ENCODE measurements at regions not wholly inside any gene's neighbourhood (a gene's known extent, or its start where the extent isn't known, plus 50 kb on each side); places are given as distances from the start of the nearest gene placed in this dataset.
"Not testable (repeated sequence)": the region's sequence is repeated elsewhere in the genome, so short reads cannot be mapped to it uniquely, and the experiment has no call there.

DNA sequence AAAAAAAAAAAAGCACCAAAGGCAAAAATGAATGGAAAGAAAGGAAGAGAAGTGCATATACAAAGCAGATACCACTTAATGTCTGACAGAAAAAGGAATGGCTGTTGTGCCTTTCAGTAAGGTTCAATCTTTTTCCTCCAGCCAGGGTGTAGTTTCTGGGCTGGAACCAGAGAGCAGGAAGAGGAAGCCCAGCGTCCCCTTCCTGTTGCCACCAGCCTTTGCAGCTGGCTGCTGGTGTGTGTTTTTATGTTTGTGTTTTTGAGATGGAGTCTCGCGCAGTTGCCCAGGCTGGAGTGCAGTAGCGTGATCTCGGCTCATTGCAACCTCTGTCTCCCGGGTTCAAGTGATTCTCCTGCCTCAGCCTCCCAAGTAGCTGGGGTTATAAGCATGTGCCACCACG lies 64.6 kb upstream of the LTA4H start:
- DNase-seq (ENCODE audit: low read depth), result no peak
- TF ChIP-seq, protein P1, sequence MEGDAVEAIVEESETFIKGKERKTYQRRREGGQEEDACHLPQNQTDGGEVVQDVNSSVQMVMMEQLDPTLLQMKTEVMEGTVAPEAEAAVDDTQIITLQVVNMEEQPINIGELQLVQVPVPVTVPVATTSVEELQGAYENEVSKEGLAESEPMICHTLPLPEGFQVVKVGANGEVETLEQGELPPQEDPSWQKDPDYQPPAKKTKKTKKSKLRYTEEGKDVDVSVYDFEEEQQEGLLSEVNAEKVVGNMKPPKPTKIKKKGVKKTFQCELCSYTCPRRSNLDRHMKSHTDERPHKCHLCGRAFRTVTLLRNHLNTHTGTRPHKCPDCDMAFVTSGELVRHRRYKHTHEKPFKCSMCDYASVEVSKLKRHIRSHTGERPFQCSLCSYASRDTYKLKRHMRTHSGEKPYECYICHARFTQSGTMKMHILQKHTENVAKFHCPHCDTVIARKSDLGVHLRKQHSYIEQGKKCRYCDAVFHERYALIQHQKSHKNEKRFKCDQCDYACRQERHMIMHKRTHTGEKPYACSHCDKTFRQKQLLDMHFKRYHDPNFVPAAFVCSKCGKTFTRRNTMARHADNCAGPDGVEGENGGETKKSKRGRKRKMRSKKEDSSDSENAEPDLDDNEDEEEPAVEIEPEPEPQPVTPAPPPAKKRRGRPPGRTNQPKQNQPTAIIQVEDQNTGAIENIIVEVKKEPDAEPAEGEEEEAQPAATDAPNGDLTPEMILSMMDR (IDR thresholded peaks at IDR 0.05; ENCODE audit: low read depth, low read length, missing control alignments), result no peak
- no peak overlapping the region for H3K4me3 ChIP-seq (ENCODE audit: low read depth, low read length)

DNA sequence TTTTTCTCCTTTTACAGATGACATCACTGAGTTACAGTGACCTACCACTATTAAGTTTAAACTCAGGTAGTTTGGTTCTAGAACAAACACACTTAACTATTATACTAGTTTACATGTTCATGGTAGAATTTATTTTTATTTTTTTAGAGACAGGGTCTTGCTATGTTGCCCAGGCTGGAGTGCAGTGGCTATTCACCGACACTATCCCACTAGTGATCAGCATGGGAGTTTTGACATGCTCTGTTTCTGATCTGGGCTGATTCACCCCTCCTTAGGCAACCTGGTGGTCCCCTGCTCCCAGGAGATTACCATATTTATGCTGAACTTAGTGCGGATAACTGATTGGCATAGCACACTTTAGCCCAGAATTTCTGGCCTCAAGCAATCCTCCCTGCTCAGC lies 66.4 kb upstream of the LTA4H start:
- no peak overlapping the region for H3K4me3 ChIP-seq (ENCODE audit: low read depth, low read length)
- DNase-seq (ENCODE audit: low read depth), result no peak
- TF ChIP-seq, protein P1 (IDR thresholded peaks at IDR 0.05; ENCODE audit: low read depth, low read length, missing control alignments), result no peak

DNA sequence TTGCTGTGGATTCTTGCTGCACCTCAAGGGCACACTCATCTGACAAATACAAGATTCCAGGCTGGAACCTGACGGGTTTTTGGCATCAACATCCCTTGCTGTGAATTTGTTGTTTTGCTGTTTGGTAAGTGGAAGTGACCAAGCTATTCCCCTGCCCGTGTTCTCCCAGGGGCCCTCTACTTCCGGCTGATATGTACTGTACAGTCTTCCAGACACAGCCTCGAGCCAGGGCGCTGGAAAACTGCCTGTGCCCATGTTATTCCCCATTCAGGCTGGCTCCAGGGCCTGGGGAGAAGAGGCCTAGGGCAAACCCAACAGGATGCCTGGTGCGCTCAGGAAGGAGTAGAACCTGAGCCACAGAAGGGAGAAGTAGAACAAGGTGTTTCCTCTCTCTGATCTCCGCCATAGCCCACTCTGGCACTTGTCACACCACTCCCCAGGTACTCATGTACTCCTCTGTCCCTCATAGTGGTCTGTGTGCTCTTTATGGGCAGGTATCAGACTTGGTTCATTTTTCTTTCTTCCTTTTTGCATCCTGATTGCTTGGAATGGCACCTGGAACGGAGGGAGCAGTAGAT lies 67.8 kb upstream of the LTA4H start:
- no peak overlapping the region for H3K4me3 ChIP-seq (ENCODE audit: low read depth, low read length)
- no peak for DNase-seq (ENCODE audit: low read depth)
- TF ChIP-seq, protein P1 (IDR thresholded peaks at IDR 0.05; ENCODE audit: low read depth, low read length, missing control alignments), result no peak

DNA sequence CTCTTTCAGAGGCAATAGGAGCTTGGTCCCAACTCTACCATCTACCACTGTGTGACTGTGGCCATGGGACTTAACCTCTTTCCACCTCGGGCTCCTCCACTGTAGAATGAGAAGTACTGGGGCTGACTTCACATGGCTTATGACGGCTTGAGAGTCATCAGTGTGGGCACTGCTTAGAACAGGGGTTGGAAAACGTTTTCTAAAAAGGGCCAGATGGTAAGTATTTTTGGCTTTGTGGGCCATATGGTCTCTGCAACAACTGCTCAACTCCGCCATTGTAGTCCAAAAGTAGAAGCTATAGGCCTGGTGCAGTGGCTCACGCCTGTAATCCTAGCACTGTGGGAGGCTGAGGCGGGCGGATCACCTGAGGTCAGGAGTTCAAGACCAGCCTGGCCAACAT lies 69.2 kb upstream of the LTA4H start:
- DNase-seq (ENCODE audit: low read depth), result no peak
- TF ChIP-seq, protein P1 (IDR thresholded peaks at IDR 0.05; ENCODE audit: low read depth, low read length, missing control alignments), result no peak
- no peak overlapping the region for H3K4me3 ChIP-seq (ENCODE audit: low read depth, low read length)

DNA sequence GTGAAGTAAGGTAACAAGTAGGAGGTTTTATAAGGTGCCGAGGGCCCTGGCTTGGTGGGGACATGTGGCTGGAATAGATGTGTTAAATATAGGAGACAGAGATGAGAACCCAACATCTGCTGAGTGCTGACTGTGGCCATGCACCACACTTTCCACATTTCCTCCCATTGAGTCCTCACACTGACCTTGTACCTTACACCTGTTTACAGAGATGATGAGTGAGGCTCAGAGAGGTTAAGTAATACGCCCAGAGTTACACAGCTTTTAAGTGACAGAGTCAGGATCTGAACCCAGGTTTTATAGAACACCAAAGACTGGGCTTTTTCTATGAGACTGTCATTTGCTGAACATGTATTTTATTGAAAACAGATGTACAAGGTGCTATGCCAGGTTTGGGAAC lies 70.8 kb upstream of the LTA4H start:
- no peak overlapping the region for H3K4me3 ChIP-seq (ENCODE audit: low read depth, low read length)
- DNase-seq (ENCODE audit: low read depth), result no peak
- TF ChIP-seq, protein P1 (IDR thresholded peaks at IDR 0.05; ENCODE audit: low read depth, low read length, missing control alignments), result no peak

DNA sequence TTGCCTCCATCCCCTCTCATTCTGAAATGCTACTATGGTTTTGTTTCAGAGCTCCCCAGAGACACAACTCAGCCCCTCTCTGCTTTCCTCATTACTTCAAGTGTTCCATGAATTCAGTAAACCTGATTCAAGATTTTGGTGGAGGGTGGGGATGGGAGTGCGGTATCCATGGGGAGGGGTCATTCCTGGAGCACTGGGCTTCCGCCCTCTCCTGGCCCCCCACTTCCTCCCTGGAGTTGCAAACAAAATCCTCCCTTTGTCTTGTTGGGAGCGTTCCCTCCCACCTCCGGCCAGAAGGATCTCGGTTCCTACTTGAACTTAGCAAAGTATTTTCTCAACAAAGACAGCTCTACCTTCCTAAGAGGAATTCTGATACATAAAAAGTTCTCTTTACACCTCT lies 71.8 kb upstream of the LTA4H start:
- no peak for DNase-seq (ENCODE audit: low read depth)
- H3K4me3 ChIP-seq (ENCODE audit: low read depth, low read length), result no peak overlapping the region
- TF ChIP-seq, protein P1 (IDR thresholded peaks at IDR 0.05; ENCODE audit: low read depth, low read length, missing control alignments), result no peak

DNA sequence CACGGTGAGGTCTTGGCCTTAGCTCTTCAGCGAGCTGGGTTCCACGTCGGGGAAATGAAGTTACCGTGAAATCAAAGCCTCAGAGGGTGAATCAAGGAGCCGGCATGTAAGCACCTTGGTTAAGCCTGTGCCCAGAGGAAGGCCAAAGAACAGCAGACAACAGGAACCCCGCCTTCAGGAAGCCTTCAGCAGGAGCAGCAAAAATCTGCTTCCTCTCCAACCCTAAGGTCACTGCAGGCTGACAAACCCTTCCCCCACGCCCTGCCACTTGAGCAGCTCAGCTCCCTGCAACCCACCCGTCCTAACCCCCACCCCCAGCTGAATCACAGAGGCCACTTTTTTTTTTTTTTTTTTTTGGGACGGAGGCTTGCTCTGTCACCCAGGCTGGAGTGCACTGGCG lies 72.9 kb upstream of the LTA4H start:
- no peak for DNase-seq (ENCODE audit: low read depth)
- TF ChIP-seq, protein P1 (IDR thresholded peaks at IDR 0.05; ENCODE audit: low read depth, low read length, missing control alignments), result no peak
- no peak overlapping the region for H3K4me3 ChIP-seq (ENCODE audit: low read depth, low read length)

DNA sequence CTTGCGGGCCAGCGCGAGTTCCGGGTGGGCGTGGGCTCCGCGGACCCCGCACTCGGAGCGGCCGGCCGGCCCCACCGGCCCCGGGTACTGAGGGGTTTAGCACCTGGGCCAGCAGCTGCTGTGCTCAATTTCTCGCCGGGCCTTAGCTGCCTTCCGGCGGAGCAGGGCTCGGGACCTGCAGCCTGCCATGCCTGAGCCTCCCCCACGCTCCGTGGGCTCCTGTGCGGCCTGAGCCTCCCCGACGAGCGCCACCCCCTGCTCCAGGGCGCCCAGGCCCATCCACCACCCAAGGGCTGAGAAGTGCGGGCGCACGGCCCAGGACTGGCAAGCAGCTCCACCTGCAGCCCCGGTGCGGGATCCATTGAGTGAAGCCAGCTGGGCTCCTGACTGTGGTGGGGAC lies 73.6 kb upstream of the LTA4H start:
- DNase-seq (ENCODE audit: low read depth); H3K4me3 ChIP-seq (ENCODE audit: low read depth, low read length): not testable (repeated sequence)

All from GM12864 (cell line).